GM19240 (cell line): ENCODE measurements at regions not wholly inside any gene's neighbourhood (a gene's known extent, or its start where the extent isn't known, plus 50 kb on each side); places are given as distances from the start of the nearest gene placed in this dataset.
A peak's percentile ranks its signal among the peaks of the same experiment; 100 is the strongest.
"Not testable (repeated sequence)": the region's sequence is repeated elsewhere in the genome, so short reads cannot be mapped to it uniquely, and the experiment has no call there.

Source experiments
- DNase-seq: peaks from one replicate; pipeline ENCODE4 v3.0.0; 2011; ENCODE audit warnings: low spot score; ENCODE audit not compliant: insufficient read length

- DNase-seq, result peak; percentile 37
These were observed 193.4 kb upstream of the MBL2 start for GRCh38 chr10:52965938-52966401.

- no peak for DNase-seq
These were observed 192.9 kb upstream of the MBL2 start for GRCh38 chr10:52965509-52965908.

- no peak for DNase-seq
These were observed 188.7 kb upstream of the MBL2 start for GRCh38 chr10:52961323-52961722.

- DNase-seq, result no peak
These were observed 187.2 kb upstream of the MBL2 start for GRCh38 chr10:52959810-52960209.

GRCh38 chr10:52956861-52957260 is 184.3 kb upstream of the MBL2 start:
- DNase-seq, result no peak

- DNase-seq, result no peak
These were observed 183.9 kb upstream of the MBL2 start for GRCh38 chr10:52956461-52956860.

GRCh38 chr10:52955337-52955736 is 182.8 kb upstream of the MBL2 start:
- DNase-seq, result no peak

GRCh38 chr10:52954407-52954806 is 181.8 kb upstream of the MBL2 start:
- no peak for DNase-seq

GRCh38 chr10:52952391-52953055 is 179.9 kb upstream of the MBL2 start:
- DNase-seq, result no peak

- DNase-seq, result peak; percentile 26
These were observed 179.2 kb upstream of the MBL2 start for GRCh38 chr10:52951824-52952223.

- no peak for DNase-seq
These were observed 178.0 kb upstream of the MBL2 start for GRCh38 chr10:52950578-52950977.

GRCh38 chr10:52949899-52950298 is 177.3 kb upstream of the MBL2 start:
- no peak for DNase-seq

- no peak for DNase-seq
These were observed 173.9 kb upstream of the MBL2 start for GRCh38 chr10:52946486-52946885.

- DNase-seq, result not testable (repeated sequence)
These were observed 172.9 kb upstream of the MBL2 start for GRCh38 chr10:52945521-52945920.

GRCh38 chr10:52940921-52941320 is 168.3 kb upstream of the MBL2 start:
- DNase-seq, result no peak

- no peak for DNase-seq
These were observed 167.3 kb upstream of the MBL2 start for GRCh38 chr10:52939894-52940293.

- no peak for DNase-seq
These were observed 161.2 kb upstream of the MBL2 start for GRCh38 chr10:52933748-52934147.

GRCh38 chr10:52927678-52928077 is 155.1 kb upstream of the MBL2 start:
- DNase-seq, result no peak

- DNase-seq, result no peak
These were observed 150.9 kb upstream of the MBL2 start for GRCh38 chr10:52923520-52923919.

- DNase-seq, result no peak
These were observed 146.2 kb upstream of the MBL2 start for GRCh38 chr10:52918714-52919305.

GRCh38 chr10:52915391-52915790 is 142.8 kb upstream of the MBL2 start:
- no peak for DNase-seq

- DNase-seq, result no peak
These were observed 138.6 kb upstream of the MBL2 start for GRCh38 chr10:52911163-52911562.

- DNase-seq, result no peak
These were observed 135.9 kb upstream of the MBL2 start for GRCh38 chr10:52908478-52908877.
